ENCODE measurements at regions not wholly inside any gene's neighbourhood (a gene's known extent, or its start where the extent isn't known, plus 50 kb on each side); places are given as distances from the start of the nearest gene placed in this dataset.

- peak; percentile 27 to 53 for DNase-seq (ENCODE audit: low read depth in 2 of 2)
Measured at GRCh38 chr15:100703032-100703578, 100.7 kb downstream of the ASB7 start.

DNA sequence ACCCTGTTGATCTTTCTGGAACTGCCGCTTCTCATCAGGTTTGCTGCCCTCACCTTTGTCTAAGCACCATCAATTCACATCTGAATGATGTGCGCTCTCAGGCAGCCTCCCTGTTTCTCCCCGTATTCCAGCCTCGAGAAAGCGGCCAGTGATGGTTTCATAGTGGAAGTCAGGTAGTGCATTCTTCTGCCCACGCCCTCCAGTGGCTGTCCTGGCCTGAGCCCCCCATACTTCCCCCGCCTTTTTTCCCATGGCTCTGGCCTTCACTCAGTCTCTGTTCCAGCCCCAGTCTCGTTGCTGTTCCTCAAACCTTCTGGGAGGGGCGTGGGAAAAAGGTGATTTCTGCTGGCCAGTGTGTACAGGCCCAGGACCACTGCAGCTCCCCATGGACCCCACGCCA, 101.3 kb downstream of the ASB7 start:
- DNase-seq (ENCODE audit: low read depth in 2 of 2), result no peak

GRCh38 chr15:100704281-100705055, 102.1 kb downstream of the ASB7 start:
- DNase-seq (ENCODE audit: low read depth in 2 of 2), result no peak

- DNase-seq (ENCODE audit: low read depth in 2 of 2), result no peak
Measured at GRCh38 chr15:100705065-100705464, 102.7 kb downstream of the ASB7 start.

DNA sequence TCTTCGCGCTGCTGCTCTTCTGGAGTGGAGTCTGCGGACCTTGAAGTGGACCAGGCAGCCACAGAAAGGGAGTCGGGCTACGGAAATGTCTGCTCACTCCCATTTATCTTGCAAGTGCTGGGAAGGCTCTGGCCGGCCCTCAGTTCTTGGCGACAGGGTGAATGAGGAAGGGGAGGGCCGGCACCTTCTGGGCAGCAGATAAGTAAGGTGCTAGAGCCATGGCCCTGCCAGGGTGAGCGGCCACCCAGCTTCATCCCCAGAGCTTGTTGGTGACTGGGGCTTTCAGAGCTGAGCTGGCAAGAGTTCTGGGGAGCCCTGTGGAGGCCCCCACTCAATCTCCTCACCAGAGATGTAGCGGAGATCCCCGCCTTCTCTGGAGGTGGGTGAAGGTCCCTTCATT, 103.5 kb downstream of the ASB7 start:
- no peak for DNase-seq (ENCODE audit: low read depth in 2 of 2)

GRCh38 chr15:100707229-100707628, 104.8 kb downstream of the ASB7 start:
- no peak for DNase-seq (ENCODE audit: low read depth in 2 of 2)

DNA sequence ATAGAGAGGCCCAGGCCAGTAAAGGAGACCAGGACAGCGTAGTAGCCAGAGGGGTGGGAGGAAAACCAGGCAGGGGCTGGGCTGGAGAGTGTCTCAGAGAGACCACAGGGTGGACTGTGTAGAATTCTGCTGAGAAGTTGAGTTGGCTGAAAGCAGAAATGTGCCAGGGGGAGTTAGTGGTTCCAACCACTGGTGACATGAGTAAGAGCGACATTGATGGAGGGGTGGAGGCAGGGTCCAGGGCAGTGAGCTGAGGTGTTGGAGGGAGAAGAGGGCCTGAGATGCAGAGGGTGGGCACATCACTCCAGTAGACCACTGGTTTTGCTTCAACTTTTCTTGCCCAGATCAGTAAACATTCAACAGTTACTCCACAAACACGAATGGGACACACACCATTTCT, 106.5 kb downstream of the ASB7 start:
- no peak for DNase-seq (ENCODE audit: low read depth in 2 of 2)

DNA sequence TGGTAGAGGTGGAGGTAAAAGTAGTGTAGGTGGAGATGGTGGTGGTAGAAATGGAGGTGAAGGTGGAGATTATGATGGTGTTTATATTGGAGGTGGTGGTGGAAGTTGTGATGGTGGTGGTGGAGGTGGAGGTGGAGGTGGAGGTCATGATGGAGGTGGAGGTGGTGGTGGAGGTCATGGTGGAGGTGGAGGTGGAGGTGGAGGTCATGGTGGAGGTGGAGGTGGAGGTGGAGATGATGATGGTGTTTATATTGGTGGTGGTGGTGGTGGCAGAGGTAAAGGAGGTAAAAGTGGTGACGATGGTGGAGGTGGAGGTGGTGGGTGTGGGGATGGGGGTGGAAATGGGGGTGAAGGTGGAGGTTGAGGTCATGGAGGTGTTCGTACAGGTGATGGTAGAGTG, 107.8 kb downstream of the ASB7 start:
- no peak for DNase-seq (ENCODE audit: low read depth in 2 of 2)

DNA sequence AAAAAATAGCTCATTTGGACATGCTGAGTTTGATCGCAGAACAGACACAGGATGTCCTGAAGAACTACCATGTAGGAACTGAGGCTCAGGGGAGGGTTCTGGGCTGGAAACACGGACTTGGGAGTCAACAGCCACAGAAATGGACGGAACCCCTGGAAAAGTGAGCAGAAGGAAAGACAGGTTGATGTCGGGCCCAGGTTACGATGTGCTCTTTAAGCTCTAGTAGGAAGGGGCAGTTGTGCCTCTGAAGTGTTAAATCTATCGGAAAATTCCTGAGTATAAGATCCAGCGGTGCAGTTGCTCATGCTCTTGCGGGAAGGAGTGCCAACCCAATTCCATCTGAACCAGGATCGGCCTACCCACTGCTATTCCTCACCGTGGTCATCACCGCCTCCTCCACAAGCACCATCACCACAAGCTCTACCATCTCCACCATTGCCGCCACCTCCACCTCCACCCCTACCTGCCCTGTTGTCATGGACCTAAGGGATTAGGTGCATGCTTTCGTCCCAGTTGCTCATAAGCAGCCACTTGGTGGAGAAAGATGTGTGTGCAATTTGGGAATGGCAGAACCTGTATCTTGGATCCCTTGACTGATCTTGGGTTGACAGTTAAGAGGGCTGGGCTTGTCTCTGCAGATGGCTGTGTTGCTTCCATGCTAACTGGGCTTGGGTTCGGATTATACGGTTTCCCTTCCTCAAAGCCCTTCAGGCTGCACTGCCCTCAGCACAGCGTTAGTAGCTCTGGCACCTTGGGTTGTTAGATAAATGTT, 108.5 kb downstream of the ASB7 start:
- DNase-seq (ENCODE audit: low read depth in 2 of 2), result no peak

DNA sequence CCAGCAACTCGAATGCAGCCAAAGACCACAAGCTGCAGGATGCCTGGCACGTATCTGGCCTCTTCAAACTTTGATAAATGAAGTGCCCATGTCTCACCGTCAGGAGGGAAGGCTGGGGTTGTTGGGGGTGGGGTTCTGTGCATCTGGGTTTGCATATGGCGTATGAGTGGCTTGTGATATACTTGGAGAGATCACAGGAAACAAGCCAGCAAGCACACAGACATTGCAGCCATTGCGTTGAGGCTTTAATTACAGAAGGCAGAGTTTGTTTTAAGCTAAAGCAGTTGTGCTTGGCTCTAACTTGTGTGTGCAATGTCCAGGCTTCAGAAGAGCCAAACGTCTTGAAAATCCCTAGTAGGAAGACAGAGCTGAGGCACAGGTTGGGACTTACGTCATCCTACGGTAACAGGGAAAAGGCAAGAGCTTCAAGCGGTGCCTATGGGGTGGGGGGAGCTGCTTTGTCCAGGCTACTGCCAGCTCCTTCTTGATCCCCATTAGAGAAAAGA, 109.2 kb downstream of the ASB7 start:
- no peak for DNase-seq (ENCODE audit: low read depth in 2 of 2)

- DNase-seq (ENCODE audit: low read depth in 2 of 2), result no peak
Measured at GRCh38 chr15:100712226-100712625, 109.8 kb downstream of the ASB7 start.

GRCh38 chr15:100713163-100713867, 110.9 kb downstream of the ASB7 start:
- no peak for DNase-seq (ENCODE audit: low read depth in 2 of 2)

DNA sequence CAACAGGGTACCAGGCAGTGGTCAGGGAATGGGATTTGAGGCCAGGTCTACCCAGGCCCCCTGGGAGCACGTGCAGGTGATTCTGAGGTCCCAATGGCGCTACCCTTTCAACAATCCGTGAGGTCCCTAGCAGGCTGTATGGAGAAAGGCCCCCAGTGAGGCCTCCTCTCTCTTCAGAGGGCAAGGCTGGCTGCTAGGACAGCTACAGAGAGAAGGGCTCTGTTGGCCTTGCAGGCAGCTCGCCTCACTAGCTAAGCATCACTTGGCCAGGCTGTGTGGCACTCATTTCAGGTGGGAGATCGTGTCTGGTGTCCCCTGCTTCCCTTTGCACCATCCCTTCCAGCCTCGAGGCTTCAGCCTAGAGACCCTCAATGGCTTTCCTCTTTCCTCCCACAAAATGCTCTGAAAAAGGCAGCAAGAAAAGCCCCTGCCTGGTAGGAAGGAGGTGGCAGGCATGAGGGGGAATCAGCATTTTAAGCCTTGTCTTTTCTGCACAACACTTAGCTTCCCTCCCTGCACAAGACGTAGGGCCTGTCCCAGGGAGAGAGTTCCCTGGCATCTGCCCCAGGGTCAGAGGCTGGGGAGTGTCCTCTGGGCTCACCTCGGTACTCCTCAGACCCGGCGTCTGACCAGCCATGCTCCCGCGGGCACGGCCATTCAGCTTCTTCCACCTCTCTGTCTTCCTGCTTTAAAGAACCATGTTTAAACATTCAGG, 111.8 kb downstream of the ASB7 start:
- DNase-seq (ENCODE audit: low read depth in 2 of 2), result no peak

- no peak for DNase-seq (ENCODE audit: low read depth in 2 of 2)
Measured at GRCh38 chr15:100714749-100715342, 112.5 kb downstream of the ASB7 start.

DNA sequence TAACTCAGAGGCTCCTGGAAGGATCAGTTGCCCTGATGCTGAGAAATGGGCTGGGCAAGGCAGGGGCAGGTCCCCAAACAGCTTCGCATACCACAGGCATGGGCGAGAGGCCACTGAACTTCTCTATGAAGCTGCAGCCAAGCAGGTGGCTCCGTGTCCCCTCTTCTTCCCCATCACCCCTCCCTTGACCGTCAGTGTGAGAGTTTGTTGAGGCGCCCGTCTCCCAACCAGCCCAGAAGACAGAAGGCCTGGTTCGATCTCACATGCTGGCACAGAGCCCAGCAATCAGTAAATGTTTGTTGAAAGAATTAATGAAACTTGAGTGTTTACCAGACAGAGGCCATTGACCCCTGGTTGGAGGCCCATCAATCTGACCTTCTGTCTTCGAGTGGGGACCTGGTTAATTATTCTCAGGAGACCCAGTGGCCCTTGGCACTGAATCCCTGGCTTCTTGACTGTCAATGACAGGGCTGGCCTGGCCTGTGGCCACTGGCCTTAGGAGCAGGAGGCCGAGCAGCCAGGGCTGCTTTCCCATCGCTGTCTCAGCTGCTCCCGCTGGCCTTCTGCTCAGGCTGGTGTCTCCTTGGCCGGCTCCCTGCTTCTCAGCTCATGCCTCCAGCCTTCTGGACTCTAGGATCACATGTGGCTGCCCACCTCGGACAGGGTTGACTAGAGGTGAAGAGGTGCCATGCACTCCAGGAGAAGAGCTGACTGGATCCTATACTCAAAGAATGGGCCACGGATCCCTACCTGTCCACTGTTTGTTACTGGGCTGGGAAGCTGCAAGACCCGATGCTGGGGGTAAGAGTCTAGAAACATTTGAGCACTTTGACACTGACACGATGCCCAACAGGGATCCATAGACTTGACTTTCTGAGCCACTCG, 113.4 kb downstream of the ASB7 start:
- no peak for DNase-seq (ENCODE audit: low read depth in 2 of 2)

- no peak for DNase-seq (ENCODE audit: low read depth in 2 of 2)
Measured at GRCh38 chr15:100716456-100717085, 114.2 kb downstream of the ASB7 start.

- DNase-seq (ENCODE audit: low read depth in 2 of 2), result no peak
Measured at GRCh38 chr15:100717596-100717995, 115.2 kb downstream of the ASB7 start.

- DNase-seq (ENCODE audit: low read depth in 2 of 2), result no peak
Measured at GRCh38 chr15:100718075-100718980, 115.9 kb downstream of the ASB7 start.

Data from stimulated activated CD4-positive, alpha-beta T cell treated with anti-CD3 and anti-CD28 coated beads, Interleukin-15, amount 100 ng/mL, for 48 hours (primary cell).